RWPE1 (cell line): ENCODE measurements at regions not wholly inside any gene's neighbourhood (a gene's known extent, or its start where the extent isn't known, plus 50 kb on each side); places are given as distances from the start of the nearest gene placed in this dataset.
A peak's percentile ranks its signal among the peaks of the same experiment; 100 is the strongest.

Source experiments
- CTCF ChIA-PET: fragments of 350-600 bp; sonication (Branson Sonifier 250); formaldehyde crosslinking; extraction: SDS; loops from one replicate; lab custom pipeline; 2021; lab: Yijun Ruan, JAX
- POLR2A ChIA-PET: fragments of 400-600 bp; formaldehyde crosslinking; extraction: SDS; loops from one replicate; lab custom pipeline; 2020; ENCODE audit warnings: antibody characterized with exemption; ENCODE audit not compliant: low non-redundant PET; lab: Yijun Ruan, JAX
- DNase-seq: peaks from one replicate; pipeline ENCODE4 v3.0.0; 2012; ENCODE audit warnings: low spot score
- H3K27ac ChIP-seq: fragments of 450-650 bp; 2 replicates; pipeline ENCODE4 v1.5.1; 2017
- TF ChIP-seq, protein P1 (sequence below): fragments of 450-650 bp; conservative IDR thresholded peaks from 2 replicates; pipeline ENCODE4 v1.5.1; 2017; ENCODE audit warnings: low read depth, mild to moderate bottlenecking

DNA sequence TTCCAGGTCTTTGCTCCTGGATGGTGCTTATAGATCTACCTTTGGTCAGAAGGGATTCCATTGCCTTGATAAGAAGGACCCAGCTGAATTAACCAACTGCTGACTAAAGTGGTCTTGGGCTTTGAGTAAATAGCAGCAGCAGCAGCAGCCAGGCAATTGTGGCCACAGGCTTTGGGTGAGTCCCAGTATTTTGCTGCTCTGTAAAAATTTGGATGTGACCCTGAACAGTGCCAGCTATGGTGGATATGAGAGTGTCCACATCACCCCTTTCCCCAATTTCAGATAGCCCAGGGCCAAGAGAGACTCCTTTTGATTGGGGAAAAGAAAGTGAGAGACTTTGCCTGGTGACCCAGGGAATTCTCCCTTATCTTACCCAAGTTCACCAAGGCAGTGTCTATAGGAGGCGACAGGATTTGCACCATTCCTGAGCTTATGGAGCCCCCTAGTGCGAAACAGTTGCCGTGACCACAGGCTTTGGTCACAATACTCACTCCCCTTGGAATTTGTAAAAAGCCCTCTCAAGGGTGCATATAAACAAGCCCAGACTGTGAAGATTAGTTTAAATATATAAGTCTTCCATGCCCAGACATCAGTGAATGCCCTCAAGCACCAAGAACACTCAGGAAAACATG lies 518.0 kb downstream of the TMA16 start:
- POLR2A ChIA-PET = no interaction called here

DNA sequence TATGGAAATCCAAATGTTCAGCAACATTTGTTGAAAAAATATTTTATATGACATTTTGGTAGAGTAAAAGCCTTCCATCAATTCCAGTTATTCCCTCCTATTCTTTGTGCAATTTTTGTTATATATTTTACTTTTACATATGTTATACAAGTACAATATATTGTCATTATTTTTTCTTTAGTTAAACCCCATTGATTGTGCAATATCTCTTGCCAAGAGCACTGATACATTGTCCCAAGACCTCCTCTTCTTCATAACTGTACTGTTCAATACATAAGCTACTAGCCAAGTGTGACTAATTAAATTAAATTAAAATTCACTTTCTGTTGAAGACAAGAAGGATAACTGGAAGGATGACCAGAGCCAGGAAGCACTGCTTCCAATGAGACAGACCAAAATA lies 527.5 kb downstream of the TMA16 start:
- POLR2A ChIA-PET = no interaction called here
- TF ChIP-seq, protein P1, sequence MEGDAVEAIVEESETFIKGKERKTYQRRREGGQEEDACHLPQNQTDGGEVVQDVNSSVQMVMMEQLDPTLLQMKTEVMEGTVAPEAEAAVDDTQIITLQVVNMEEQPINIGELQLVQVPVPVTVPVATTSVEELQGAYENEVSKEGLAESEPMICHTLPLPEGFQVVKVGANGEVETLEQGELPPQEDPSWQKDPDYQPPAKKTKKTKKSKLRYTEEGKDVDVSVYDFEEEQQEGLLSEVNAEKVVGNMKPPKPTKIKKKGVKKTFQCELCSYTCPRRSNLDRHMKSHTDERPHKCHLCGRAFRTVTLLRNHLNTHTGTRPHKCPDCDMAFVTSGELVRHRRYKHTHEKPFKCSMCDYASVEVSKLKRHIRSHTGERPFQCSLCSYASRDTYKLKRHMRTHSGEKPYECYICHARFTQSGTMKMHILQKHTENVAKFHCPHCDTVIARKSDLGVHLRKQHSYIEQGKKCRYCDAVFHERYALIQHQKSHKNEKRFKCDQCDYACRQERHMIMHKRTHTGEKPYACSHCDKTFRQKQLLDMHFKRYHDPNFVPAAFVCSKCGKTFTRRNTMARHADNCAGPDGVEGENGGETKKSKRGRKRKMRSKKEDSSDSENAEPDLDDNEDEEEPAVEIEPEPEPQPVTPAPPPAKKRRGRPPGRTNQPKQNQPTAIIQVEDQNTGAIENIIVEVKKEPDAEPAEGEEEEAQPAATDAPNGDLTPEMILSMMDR = no peak
- DNase-seq = no peak
- no peak overlapping the region for H3K27ac ChIP-seq
- CTCF ChIA-PET = interaction anchor here (0.6 kb wide), 2 partner anchors 444 to 463 kb away, joined by 3 to 4 read pairs; no protein-coding TSS in a partner anchor

More for the DNA sequence above, 518.0 kb downstream of the TMA16 start:
- peak; percentile 27 for DNase-seq
- CTCF ChIA-PET = interaction anchor here (0.6 kb wide), 3 partner anchors 242 to 1063 kb away, joined by 3 read pairs; no protein-coding TSS in a partner anchor
- no peak overlapping the region for H3K27ac ChIP-seq
- TF ChIP-seq, protein P1 = peak; percentile 43

DNA sequence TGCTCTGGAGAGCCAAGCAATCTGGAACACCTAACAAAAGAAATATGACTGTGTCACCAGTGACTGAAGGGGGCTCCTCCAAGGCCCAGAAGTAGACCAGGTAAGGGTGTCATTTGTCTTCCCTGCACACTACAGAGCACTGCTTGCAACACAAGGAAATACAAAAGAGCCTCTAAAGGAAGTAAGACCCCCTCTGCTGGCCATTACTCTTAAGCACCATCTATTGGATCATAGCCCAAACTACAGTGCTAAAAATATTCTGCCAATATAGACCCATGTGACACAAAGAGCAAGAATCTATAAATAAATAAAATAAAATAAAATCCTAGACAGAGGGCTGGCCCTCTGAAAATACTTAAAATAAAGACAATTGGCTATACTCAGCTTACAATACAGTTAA lies 528.7 kb downstream of the TMA16 start:
- TF ChIP-seq, protein P1 = no peak
- DNase-seq = no peak
- no peak overlapping the region for H3K27ac ChIP-seq
- ChIA-PET CTCF (no interaction called here), POLR2A (no interaction called here)

DNA sequence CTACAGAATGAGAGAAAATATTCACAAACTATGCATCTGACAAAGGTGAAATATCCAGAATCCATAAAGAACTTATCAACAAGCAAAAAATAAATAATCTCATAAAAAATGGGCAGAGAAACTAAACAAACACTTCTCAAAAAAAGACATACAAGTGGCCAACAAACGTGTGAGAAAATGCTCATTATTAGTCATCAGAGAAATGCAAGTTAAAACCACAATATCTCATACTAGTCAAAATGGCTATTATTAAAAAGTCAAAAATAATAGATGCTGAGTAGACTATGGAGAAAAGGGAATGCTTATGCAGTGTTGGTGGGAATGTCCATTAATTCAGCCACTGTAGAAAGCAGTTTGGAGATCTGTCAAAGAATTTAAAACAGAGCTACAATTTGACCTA lies 533.3 kb downstream of the TMA16 start:
- ChIA-PET CTCF (no interaction called here), POLR2A (no interaction called here)
- no peak overlapping the region for H3K27ac ChIP-seq
- TF ChIP-seq, protein P1 = no peak
- no peak for DNase-seq

DNA sequence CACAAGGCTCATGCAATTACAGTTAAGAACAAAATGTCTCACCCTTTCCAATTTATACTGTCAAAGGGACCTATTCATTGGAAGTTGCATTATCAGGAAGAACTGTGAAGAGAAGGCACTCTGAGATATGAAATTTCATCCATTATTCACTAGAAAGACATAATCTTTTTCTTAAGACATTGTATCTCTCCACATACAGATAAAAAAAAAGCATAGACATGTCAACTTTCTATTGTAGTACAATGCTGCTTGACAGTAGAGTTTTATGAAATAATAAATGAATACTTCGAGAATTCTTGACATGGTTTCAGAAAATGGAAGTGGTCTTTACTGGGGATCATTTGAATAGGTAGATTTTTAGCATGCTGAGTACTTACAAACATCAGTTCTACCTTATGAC lies 545.0 kb downstream of the TMA16 start:
- no peak overlapping the region for H3K27ac ChIP-seq
- ChIA-PET CTCF (no interaction called here), POLR2A (no interaction called here)
- TF ChIP-seq, protein P1 = no peak
- DNase-seq = no peak

DNA sequence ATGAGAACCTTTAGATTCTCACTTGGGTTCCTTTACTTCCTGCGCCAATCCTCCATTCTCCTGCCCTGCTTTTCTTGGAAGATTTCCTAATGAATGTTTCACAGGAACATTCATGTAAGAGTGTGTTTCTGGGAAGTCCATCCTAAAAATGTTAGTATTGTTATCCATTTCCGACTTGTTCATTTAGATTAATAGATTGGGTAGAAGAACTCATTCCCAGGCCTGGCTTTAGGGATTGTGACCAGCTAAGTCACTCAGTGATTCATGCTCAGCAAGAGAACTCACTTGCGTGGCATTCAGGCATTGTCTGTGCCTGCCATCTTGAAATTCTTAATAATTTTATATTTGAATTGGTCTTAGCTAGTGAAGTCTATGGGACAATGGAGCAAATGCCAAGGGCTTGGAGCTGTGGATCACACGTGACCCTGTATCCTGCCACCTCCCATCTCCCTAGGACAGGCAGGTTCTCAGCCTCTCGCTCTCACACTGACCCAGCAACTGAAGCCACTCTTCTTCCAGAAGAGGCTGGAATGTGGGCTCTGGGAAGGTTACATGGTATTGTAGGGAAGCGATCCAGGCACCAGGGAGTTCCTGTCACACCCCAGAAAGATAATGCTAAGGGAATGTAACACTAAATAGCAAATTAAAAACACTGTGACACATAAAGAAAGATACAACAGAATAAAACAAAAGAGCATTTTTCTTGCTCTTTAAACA lies 562.1 kb downstream of the TMA16 start:
- POLR2A ChIA-PET = no interaction called here
- CTCF ChIA-PET = no interaction called here
- DNase-seq = no peak
- H3K27ac ChIP-seq = no peak overlapping the region
- TF ChIP-seq, protein P1 = no peak
